H1 (cell line): ENCODE measurements at regions not wholly inside any gene's neighbourhood (a gene's known extent, or its start where the extent isn't known, plus 50 kb on each side); places are given as distances from the start of the nearest gene placed in this dataset.

Experiments
- CHD7 ChIP-seq: fragments of 300-600 bp; sonication (generic); IDR thresholded peaks from 2 replicates; pipeline ENCODE4 v1.7.1; 2012; ENCODE audit warnings: low read length, moderate library complexity, mild to moderate bottlenecking, inconsistent platforms; ENCODE audit not compliant: insufficient replicate concordance
- RAD21 ChIP-seq, 2 experiments: IDR thresholded peaks in 1 of 2; conservative IDR thresholded peaks in 1 of 2; 2 replicates each; pipeline ENCODE4 v1.6.1; 2011; ENCODE audit warnings: low read depth in 2 of 2, low read length in 2 of 2, improper control_type of control experiment in 1 of 2, inconsistent platforms in 1 of 2, mild to moderate bottlenecking in 1 of 2, moderate library complexity in 1 of 2
- TEAD4 ChIP-seq: IDR thresholded peaks from 2 replicates; pipeline ENCODE4 v1.6.1; 2012; ENCODE audit warnings: low read depth, low read length, inconsistent platforms, mixed read lengths
- TF ChIP-seq, protein P1 (sequence below): IDR thresholded peaks from 2 replicates; pipeline ENCODE4 v1.6.1; 2011; ENCODE audit warnings: low read depth, mild to moderate bottlenecking, low read length; ENCODE audit not compliant: insufficient read depth

GRCh38 chr4:124519196-124519595 lies 193.3 kb downstream of the ANKRD50 start (continued):
- no peak for TF ChIP-seq CHD7
- TF ChIP-seq RAD21 (IDR thresholded peaks at IDR 0.05 in 1 of 2, conservative IDR thresholded peaks at IDR 0.05 in 1 of 2; ENCODE audit: low read depth in 2 of 2, low read length in 2 of 2), result no peak
- TF ChIP-seq TEAD4, result no peak
- TF ChIP-seq, protein P1, sequence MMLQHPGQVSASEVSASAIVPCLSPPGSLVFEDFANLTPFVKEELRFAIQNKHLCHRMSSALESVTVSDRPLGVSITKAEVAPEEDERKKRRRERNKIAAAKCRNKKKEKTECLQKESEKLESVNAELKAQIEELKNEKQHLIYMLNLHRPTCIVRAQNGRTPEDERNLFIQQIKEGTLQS, result no peak
- TF ChIP-seq, all 59 proteins: peak for 0
